ENCODE measurements at regions not wholly inside any gene's neighbourhood (a gene's known extent, or its start where the extent isn't known, plus 50 kb on each side); places are given as distances from the start of the nearest gene placed in this dataset.
A peak's percentile ranks its signal among the peaks of the same experiment; 100 is the strongest.

- H4K20me1 ChIP-seq (ENCODE audit: insufficient read depth, low read length), result no peaks in the 10 kb centered on the region
- in situ Hi-C loops (cut with HindIII; ENCODE audit: extremely low pct_ligation_motif_present, low pct_unique_long_range_greater_than_20kb) (loop anchor here (10.0 kb wide), 1 partner anchor 1732 kb away; no protein-coding TSS in a partner anchor), intact Hi-C loops (cut with micrococcal nuclease; ENCODE audit: unreplicated experiment) (no loop called here)
- TF ChIP-seq THAP8 (CRISPR knock-in tag; IDR thresholded peaks at IDR 0.05; ENCODE audit: borderline replicate concordance) (no peak), RAD51 (IDR thresholded peaks at IDR 0.05; ENCODE audit: borderline replicate concordance) (peak; percentile 68; the same call in 1 of the 2 replicates)
- peaks cover 12% of the 10 kb centered on the region for H3K9me3 ChIP-seq (ENCODE audit: low read length)
- POLR2A ChIA-PET, result no interaction called here
- CTCF ChIA-PET (ENCODE audit: low intra/inter-chr PET ratio, low total read pairs), result no interaction called here
- BruUV-seq (replicated peaks), result no TSS peak
- H3K79me2 ChIP-seq (ENCODE audit: insufficient read depth, low read length), result no peaks in the 10 kb centered on the region
- no peak overlapping the region for H2AFZ ChIP-seq (ENCODE audit: low read length)
- no peak overlapping the region for H3K4me2 ChIP-seq (ENCODE audit: low read depth, low read length)
- WGBS (ENCODE audit: low lambda C conversion rate), result 0% methylated on average over 1 of the region's 1 CpG
- ATAC-seq, result no peak
- no peaks in the 10 kb centered on the region for H3K36me3 ChIP-seq (replicated peaks in 1 of 2; ENCODE audit: control insufficient read depth in 1 of 2, insufficient read depth in 2 of 2, low read length in 2 of 2)
- H3K27ac ChIP-seq (ENCODE audit: extremely low read length, insufficient read depth, low read length), result no peak overlapping the region
- H3K27me3 ChIP-seq (ENCODE audit: control insufficient read depth in 1 of 2, insufficient read depth in 2 of 2, low read length in 2 of 2), result no peaks in the 10 kb centered on the region
- no peaks in the 10 kb centered on the region for H3K4me1 ChIP-seq (ENCODE audit: insufficient read depth, low read length)
- DNase-seq (ENCODE audit: low spot score), result no peak
- no peak overlapping the region for H3K9ac ChIP-seq (ENCODE audit: insufficient read depth, low read depth, low read length)
- no peak for FAIRE-seq
- no peak overlapping the region for H3K4me3 ChIP-seq (replicated peaks in 1 of 3; ENCODE audit: insufficient read depth in 1 of 3, low read depth in 2 of 3, low read length in 3 of 3)
These were observed 267.7 kb upstream of the SLC35B3 start for GRCh38 chr6:8703059-8703458.

- Histone ChIP-seq H3K36me3 (replicated peaks in 1 of 2; ENCODE audit: control insufficient read depth in 1 of 2, insufficient read depth in 2 of 2, low read length in 2 of 2) (no peaks in the 10 kb centered on the region), H3K4me2 (ENCODE audit: low read depth, low read length) (no peak overlapping the region), H3K27ac (ENCODE audit: extremely low read length, insufficient read depth, low read length) (no peak overlapping the region), H3K79me2 (ENCODE audit: insufficient read depth, low read length) (no peaks in the 10 kb centered on the region), H2AFZ (ENCODE audit: low read length) (no peak overlapping the region), H3K4me1 (ENCODE audit: insufficient read depth, low read length) (no peaks in the 10 kb centered on the region), H3K9ac (ENCODE audit: insufficient read depth, low read depth, low read length) (no peak overlapping the region), H3K4me3 (replicated peaks in 1 of 3; ENCODE audit: insufficient read depth in 1 of 3, low read depth in 2 of 3, low read length in 3 of 3) (no peak overlapping the region), H4K20me1 (ENCODE audit: insufficient read depth, low read length) (no peaks in the 10 kb centered on the region), H3K9me3 (ENCODE audit: low read length) (peaks cover 25% of the 10 kb centered on the region), H3K27me3 (ENCODE audit: control insufficient read depth in 1 of 2, insufficient read depth in 2 of 2, low read length in 2 of 2) (no peaks in the 10 kb centered on the region)
- POLR2A ChIA-PET, result no interaction called here
- peak; percentile 95 to 96 for TF ChIP-seq MAFK (conservative IDR thresholded peaks at IDR 0.05 in 1 of 2, IDR thresholded peaks at IDR 0.05 in 1 of 2; ENCODE audit: low read length in 2 of 2)
- no peak for TF ChIP-seq ZNF441 (CRISPR knock-in tag; IDR thresholded peaks at IDR 0.05; ENCODE audit: borderline replicate concordance)
- TF ChIP-seq MAFF (IDR thresholded peaks at IDR 0.05; ENCODE audit: low read depth, low read length), result peak; percentile 95
- WGBS (ENCODE audit: low lambda C conversion rate), result 0% methylated on average over 1 of the region's 1 CpG
- DNase-seq (ENCODE audit: low spot score) (no peak), FAIRE-seq (no peak), ATAC-seq (no peak)
- intact Hi-C loops (cut with micrococcal nuclease; ENCODE audit: unreplicated experiment), result no loop called here
- BruUV-seq (replicated peaks), result no TSS peak
- CTCF ChIA-PET (ENCODE audit: low intra/inter-chr PET ratio, low total read pairs), result no interaction called here
- in situ Hi-C loops (cut with HindIII; ENCODE audit: extremely low pct_ligation_motif_present, low pct_unique_long_range_greater_than_20kb), result no loop called here
These were observed 253.5 kb upstream of the SLC35B3 start for GRCh38 chr6:8688821-8689220.

All from HepG2 (cell line).